ENCODE measurements at regions not wholly inside any gene's neighbourhood (a gene's known extent, or its start where the extent isn't known, plus 50 kb on each side); places are given as distances from the start of the nearest gene placed in this dataset.

DNA sequence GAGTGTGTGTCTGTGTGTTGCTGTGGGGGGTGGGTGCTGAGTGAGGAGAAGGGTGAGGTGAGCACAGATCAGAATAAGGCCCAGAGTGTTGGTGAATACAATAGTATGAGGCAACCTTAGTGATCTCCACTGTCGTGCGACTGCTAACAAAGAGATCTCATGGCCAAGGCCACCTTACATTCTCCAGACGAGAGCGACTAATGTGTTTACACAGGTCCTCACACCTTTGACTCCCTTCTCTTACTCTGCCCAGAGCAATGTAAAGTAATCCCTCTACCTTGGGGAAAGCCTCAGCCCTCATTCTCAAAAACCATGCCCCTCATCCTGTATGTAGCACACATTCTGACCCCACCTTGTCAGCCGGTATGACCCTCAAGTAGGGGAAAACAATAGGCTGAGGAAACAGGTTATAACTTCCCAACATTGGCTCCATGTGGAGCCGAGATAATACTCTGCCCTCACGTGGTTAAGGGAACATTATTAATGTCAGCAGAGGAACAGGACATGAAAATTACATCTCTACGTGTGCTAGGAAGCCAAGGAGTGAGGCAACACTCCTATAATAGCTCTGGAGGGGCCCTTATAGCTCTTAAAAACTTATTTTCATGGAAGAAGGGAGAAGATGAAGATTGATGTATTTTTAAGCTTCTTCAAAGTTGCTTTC is 323.0 kb upstream of the NT5C1B start:
- no peaks in the 10 kb centered on the region for H3K9me3 ChIP-seq (ENCODE audit: control insufficient read depth, low read length)
- no peak overlapping the region for H3K9ac ChIP-seq
- H3K27me3 ChIP-seq (ENCODE audit: control insufficient read depth, insufficient read depth, low read length), result no peaks in the 10 kb centered on the region
- H3K4me2 ChIP-seq (ENCODE audit: low read length), result no peak overlapping the region
- H3K4me1 ChIP-seq, result no peaks in the 10 kb centered on the region
- no peak overlapping the region for H2AFZ ChIP-seq
- no peak overlapping the region for H3K4me3 ChIP-seq (ENCODE audit: low read depth, low read length)
- no peak overlapping the region for H3K27ac ChIP-seq
- no peaks in the 10 kb centered on the region for H3K79me2 ChIP-seq
- no peaks in the 10 kb centered on the region for H3K36me3 ChIP-seq (ENCODE audit: control insufficient read depth, insufficient read depth, low read length)
- TF ChIP-seq, protein P1, sequence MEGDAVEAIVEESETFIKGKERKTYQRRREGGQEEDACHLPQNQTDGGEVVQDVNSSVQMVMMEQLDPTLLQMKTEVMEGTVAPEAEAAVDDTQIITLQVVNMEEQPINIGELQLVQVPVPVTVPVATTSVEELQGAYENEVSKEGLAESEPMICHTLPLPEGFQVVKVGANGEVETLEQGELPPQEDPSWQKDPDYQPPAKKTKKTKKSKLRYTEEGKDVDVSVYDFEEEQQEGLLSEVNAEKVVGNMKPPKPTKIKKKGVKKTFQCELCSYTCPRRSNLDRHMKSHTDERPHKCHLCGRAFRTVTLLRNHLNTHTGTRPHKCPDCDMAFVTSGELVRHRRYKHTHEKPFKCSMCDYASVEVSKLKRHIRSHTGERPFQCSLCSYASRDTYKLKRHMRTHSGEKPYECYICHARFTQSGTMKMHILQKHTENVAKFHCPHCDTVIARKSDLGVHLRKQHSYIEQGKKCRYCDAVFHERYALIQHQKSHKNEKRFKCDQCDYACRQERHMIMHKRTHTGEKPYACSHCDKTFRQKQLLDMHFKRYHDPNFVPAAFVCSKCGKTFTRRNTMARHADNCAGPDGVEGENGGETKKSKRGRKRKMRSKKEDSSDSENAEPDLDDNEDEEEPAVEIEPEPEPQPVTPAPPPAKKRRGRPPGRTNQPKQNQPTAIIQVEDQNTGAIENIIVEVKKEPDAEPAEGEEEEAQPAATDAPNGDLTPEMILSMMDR (IDR thresholded peaks at IDR 0.05), result no peak

DNA sequence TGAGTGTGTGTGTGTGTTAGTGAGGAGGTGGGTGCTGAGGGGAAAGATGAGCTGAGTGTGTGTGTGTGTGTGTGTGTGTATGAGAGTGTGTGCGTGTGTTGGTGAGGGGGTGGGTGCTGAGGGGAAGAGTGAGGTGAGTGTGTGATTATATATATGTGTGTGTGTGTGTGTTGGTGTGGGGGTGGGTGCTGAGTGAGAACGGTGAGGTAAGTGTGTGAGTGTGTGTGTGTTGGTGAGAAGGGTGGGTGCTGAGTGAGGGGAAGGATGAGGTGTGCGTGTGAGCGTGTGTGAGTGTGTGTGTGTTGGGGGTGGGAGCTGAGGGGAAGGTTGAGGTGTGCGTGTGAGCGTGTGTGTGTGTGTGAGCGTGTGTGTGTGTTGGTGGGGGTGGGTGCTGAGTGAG is 322.0 kb upstream of the NT5C1B start:
- Histone ChIP-seq H3K36me3 (ENCODE audit: control insufficient read depth, insufficient read depth, low read length) (no peaks in the 10 kb centered on the region), H3K79me2 (no peaks in the 10 kb centered on the region), H3K9ac (no peak overlapping the region), H3K4me1 (no peaks in the 10 kb centered on the region), H3K4me3 (ENCODE audit: low read depth, low read length) (no peak overlapping the region), H3K9me3 (ENCODE audit: control insufficient read depth, low read length) (no peaks in the 10 kb centered on the region), H3K27me3 (ENCODE audit: control insufficient read depth, insufficient read depth, low read length) (no peaks in the 10 kb centered on the region), H2AFZ (no peak overlapping the region), H3K4me2 (ENCODE audit: low read length) (no peak overlapping the region), H3K27ac (no peak overlapping the region)
- TF ChIP-seq, protein P1 (IDR thresholded peaks at IDR 0.05), result no peak

DNA sequence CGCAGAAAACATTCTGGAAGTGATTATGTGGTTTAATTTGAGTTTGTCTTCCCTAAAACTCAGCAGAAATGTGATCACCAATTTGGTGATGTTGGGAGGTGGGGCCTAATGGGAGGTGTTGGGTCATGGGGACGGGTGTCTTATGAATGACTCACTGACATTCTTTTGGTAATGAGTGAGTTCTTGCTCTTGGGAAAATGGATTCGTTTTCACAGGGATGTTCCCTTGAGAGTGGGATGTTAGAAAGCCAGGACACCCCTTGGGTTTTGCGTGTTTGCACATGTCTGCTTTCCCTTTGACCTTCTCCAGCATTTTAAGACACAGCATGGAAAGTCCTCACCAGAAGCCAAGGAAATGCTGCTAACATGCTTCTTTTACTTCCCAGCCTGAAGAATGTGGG is 321.5 kb upstream of the NT5C1B start:
- no peak overlapping the region for H2AFZ ChIP-seq
- no peak overlapping the region for H3K9ac ChIP-seq
- no peaks in the 10 kb centered on the region for H3K27me3 ChIP-seq (ENCODE audit: control insufficient read depth, insufficient read depth, low read length)
- H3K4me3 ChIP-seq (ENCODE audit: low read depth, low read length), result no peak overlapping the region
- no peak overlapping the region for H3K27ac ChIP-seq
- TF ChIP-seq, protein P1 (IDR thresholded peaks at IDR 0.05), result no peak
- no peak overlapping the region for H3K4me2 ChIP-seq (ENCODE audit: low read length)
- H3K4me1 ChIP-seq, result no peaks in the 10 kb centered on the region
- H3K79me2 ChIP-seq, result no peaks in the 10 kb centered on the region
- H3K9me3 ChIP-seq (ENCODE audit: control insufficient read depth, low read length), result no peaks in the 10 kb centered on the region
- no peaks in the 10 kb centered on the region for H3K36me3 ChIP-seq (ENCODE audit: control insufficient read depth, insufficient read depth, low read length)

DNA sequence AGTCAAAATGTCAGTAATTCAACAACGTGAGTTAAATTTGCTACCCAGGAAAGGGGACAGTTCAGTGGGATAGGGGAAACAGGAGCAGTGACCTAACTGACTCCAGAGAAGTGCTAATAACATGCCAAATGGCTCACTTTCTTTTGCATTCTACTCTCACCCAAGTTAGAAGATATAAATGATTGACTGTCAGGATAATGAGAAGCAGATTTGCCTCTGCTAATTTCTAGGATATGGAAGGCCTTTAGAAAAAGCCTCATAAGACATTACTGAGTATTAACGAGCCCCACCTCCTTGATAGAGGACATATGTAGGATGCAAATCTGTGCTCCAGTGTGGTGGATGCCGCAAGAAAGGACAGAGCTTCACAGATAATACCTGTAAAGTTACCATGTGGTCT is 318.6 kb upstream of the NT5C1B start:
- no peak overlapping the region for H2AFZ ChIP-seq
- H3K4me1 ChIP-seq, result no peaks in the 10 kb centered on the region
- no peak overlapping the region for H3K27ac ChIP-seq
- H3K4me3 ChIP-seq (ENCODE audit: low read depth, low read length), result no peak overlapping the region
- TF ChIP-seq, protein P1 (IDR thresholded peaks at IDR 0.05), result no peak
- H3K9me3 ChIP-seq (ENCODE audit: control insufficient read depth, low read length), result no peaks in the 10 kb centered on the region
- H3K4me2 ChIP-seq (ENCODE audit: low read length), result no peak overlapping the region
- H3K27me3 ChIP-seq (ENCODE audit: control insufficient read depth, insufficient read depth, low read length), result no peaks in the 10 kb centered on the region
- no peaks in the 10 kb centered on the region for H3K36me3 ChIP-seq (ENCODE audit: control insufficient read depth, insufficient read depth, low read length)
- H3K9ac ChIP-seq, result no peak overlapping the region
- H3K79me2 ChIP-seq, result no peaks in the 10 kb centered on the region

DNA sequence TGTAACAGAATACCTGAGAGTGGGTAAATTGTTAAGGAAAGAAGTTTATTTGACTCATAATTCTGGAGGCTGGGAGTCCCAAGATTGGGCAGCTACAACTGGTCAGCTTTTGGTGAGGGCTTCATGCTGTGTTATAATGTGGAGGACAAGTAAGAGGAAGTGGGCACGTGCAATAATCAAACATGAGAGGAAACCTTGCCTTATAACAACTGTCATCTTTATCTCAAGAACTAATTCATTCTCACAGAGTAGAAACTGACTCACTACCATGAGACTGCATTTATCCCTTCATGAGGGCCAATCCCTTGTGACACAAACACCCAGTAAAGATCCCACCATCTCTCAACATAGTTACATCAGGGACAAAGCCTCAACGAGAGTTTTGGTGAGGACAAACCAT is 318.1 kb upstream of the NT5C1B start:
- Histone ChIP-seq H3K9ac (no peak overlapping the region), H3K4me1 (no peaks in the 10 kb centered on the region), H3K79me2 (no peaks in the 10 kb centered on the region), H3K4me3 (ENCODE audit: low read depth, low read length) (no peak overlapping the region), H3K36me3 (ENCODE audit: control insufficient read depth, insufficient read depth, low read length) (no peaks in the 10 kb centered on the region), H3K9me3 (ENCODE audit: control insufficient read depth, low read length) (no peaks in the 10 kb centered on the region), H2AFZ (no peak overlapping the region), H3K4me2 (ENCODE audit: low read length) (no peak overlapping the region), H3K27ac (no peak overlapping the region), H3K27me3 (ENCODE audit: control insufficient read depth, insufficient read depth, low read length) (no peaks in the 10 kb centered on the region)
- TF ChIP-seq, protein P1 (IDR thresholded peaks at IDR 0.05), result no peak

All from parathyroid adenoma (tissue), 2 donors.